ENCODE measurements at regions not wholly inside any gene's neighbourhood (a gene's known extent, or its start where the extent isn't known, plus 50 kb on each side); places are given as distances from the start of the nearest gene placed in this dataset.
A peak's percentile ranks its signal among the peaks of the same experiment; 100 is the strongest.
"Not testable (repeated sequence)": the region's sequence is repeated elsewhere in the genome, so short reads cannot be mapped to it uniquely, and the experiment has no call there.

DNA sequence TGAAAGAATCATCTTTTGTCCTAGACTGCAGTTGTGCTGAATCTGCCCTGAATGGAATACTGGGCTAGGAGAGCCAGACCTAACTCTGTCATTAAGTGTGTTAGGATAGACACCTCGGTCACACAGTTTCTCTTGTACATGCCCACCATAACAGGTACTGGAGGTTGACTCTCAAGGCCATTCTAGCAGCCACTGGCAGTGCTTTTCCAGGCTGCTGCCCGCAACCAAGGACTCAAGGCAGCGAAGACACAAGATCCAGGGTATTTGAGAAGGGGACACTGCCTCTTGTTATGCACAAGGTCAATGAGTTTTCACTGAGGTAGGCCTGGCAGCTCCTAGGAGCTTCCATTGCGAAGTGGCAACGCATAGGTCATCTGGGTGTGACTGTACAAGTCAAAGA lies 70.6 kb upstream of the ZNF746 start:
- no peaks in the 10 kb centered on the region for H3K4me1 Mint-ChIP-seq (ENCODE audit: low read depth)

DNA sequence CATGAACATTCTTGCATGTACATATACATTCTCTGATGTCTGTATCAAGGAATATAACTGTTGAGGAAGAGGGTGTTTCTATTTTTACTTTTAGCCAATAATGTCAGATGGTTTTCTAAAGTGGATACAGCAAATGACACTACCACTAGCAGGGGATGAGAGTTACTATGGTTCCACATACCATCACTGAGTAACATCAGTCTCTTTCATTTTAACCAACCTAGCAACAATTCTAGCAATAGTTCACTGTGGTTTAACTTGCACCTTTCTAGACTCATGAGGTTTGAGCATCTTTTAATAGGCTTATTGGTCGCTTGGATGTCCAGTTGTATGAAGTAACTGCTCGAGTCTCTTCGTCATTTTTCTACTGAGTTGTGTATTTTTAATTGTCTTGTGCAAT lies 68.5 kb upstream of the ZNF746 start:
- Mint-ChIP-seq H3K36me3 (ENCODE audit: low read depth) (peaks cover 74% of the 10 kb centered on the region), H3K4me1 (ENCODE audit: low read depth) (peaks cover 6% of the 10 kb centered on the region), H3K27me3 (no peaks in the 10 kb centered on the region), H3K9me3 (peaks cover 32% of the 10 kb centered on the region), H3K27ac (no peak overlapping the region), H3K4me3 (no peak overlapping the region)
- intact Hi-C loops (cut with micrococcal nuclease) = no loop called here

More for the DNA sequence above, 70.6 kb upstream of the ZNF746 start:
- H3K27ac Mint-ChIP-seq = no peak overlapping the region
- intact Hi-C loops (cut with micrococcal nuclease) = no loop called here
- H3K27me3 Mint-ChIP-seq = no peaks in the 10 kb centered on the region
- no peak overlapping the region for H3K4me3 Mint-ChIP-seq
- peaks cover 78% of the 10 kb centered on the region for H3K36me3 Mint-ChIP-seq (ENCODE audit: low read depth)
- H3K9me3 Mint-ChIP-seq = peaks cover 47% of the 10 kb centered on the region

GRCh38 chr7:149565096-149565382 lies 67.4 kb upstream of the ZNF746 start:
- peaks cover 22% of the 10 kb centered on the region for H3K9me3 Mint-ChIP-seq
- H3K27me3 Mint-ChIP-seq = no peaks in the 10 kb centered on the region
- peaks cover 74% of the 10 kb centered on the region for H3K36me3 Mint-ChIP-seq (ENCODE audit: low read depth)
- intact Hi-C loops (cut with micrococcal nuclease) = no loop called here
- H3K4me3 Mint-ChIP-seq = no peak overlapping the region
- no peak overlapping the region for H3K27ac Mint-ChIP-seq
- peaks cover 16% of the 10 kb centered on the region for H3K4me1 Mint-ChIP-seq (ENCODE audit: low read depth)

- H3K27me3 Mint-ChIP-seq = no peaks in the 10 kb centered on the region
- peaks cover 16% of the 10 kb centered on the region for H3K9me3 Mint-ChIP-seq
- peaks cover 71% of the 10 kb centered on the region for H3K36me3 Mint-ChIP-seq (ENCODE audit: low read depth)
- intact Hi-C loops (cut with micrococcal nuclease) = no loop called here
- no peak overlapping the region for H3K27ac Mint-ChIP-seq
- H3K4me1 Mint-ChIP-seq (ENCODE audit: low read depth) = peaks cover 18% of the 10 kb centered on the region
- no peak overlapping the region for H3K4me3 Mint-ChIP-seq
These were observed 66.9 kb upstream of the ZNF746 start for GRCh38 chr7:149564340-149565095.

DNA sequence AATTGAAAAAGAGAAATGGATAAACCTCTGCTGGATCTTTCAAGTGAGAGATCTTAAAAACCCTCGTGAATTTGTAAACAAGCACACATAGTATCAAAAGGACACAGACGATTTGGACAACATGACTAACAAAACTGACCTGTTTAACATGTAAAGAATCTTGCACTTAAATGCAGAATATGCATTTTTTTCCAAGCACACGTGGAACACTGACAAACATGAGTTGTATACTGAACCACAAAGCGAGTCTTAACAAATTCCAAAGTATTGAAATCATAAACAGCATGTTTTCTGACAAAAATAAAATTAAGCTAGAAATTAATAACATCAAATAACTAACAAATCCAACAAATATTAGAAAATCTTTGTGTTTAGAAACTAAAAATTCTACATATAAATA lies 65.0 kb upstream of the ZNF746 start:
- intact Hi-C loops (cut with micrococcal nuclease) = no loop called here
- H3K27ac Mint-ChIP-seq = no peak overlapping the region
- H3K27me3 Mint-ChIP-seq = no peaks in the 10 kb centered on the region
- H3K9me3 Mint-ChIP-seq = peaks cover 10% of the 10 kb centered on the region
- peaks cover 18% of the 10 kb centered on the region for H3K4me1 Mint-ChIP-seq (ENCODE audit: low read depth)
- peaks cover 76% of the 10 kb centered on the region for H3K36me3 Mint-ChIP-seq (ENCODE audit: low read depth)
- H3K4me3 Mint-ChIP-seq = no peak overlapping the region

DNA sequence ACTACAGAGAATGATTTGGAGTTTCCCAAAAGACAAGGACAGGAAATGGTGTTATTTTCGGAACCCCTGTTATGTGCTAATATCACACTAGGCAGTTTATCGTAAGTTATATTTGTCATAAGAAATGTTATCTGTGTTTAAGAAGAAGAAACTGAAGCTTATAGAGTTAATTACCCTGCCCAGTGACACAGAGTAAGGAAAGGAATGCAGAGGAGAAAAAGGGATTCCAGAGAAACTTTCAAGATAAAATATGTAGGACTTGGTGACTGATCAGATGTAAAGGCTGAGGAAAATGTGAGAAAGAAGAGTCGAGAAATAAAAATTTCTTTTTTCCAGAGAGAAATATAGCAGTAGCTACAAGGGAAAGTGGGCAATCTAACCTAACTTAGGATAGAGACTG lies 63.5 kb upstream of the ZNF746 start:
- Mint-ChIP-seq H3K9me3 (peaks cover 10% of the 10 kb centered on the region), H3K4me3 (no peak overlapping the region), H3K27ac (no peak overlapping the region), H3K36me3 (ENCODE audit: low read depth) (peaks cover 76% of the 10 kb centered on the region), H3K27me3 (no peaks in the 10 kb centered on the region), H3K4me1 (ENCODE audit: low read depth) (peaks cover 18% of the 10 kb centered on the region)
- intact Hi-C loops (cut with micrococcal nuclease) = no loop called here

- Mint-ChIP-seq H3K4me1 (ENCODE audit: low read depth) (peaks cover 18% of the 10 kb centered on the region), H3K9me3 (peaks cover 1% of the 10 kb centered on the region)
- intact Hi-C loops (cut with micrococcal nuclease) = no loop called here
These were observed 62.1 kb upstream of the ZNF746 start for GRCh38 chr7:149559711-149560110.

GRCh38 chr7:149558149-149558861 lies 60.7 kb upstream of the ZNF746 start:
- intact Hi-C loops (cut with micrococcal nuclease) = no loop called here
- H3K4me3 Mint-ChIP-seq = no peak overlapping the region
- H3K4me1 Mint-ChIP-seq (ENCODE audit: low read depth) = peaks cover 22% of the 10 kb centered on the region
- no peaks in the 10 kb centered on the region for H3K9me3 Mint-ChIP-seq
- peaks cover 75% of the 10 kb centered on the region for H3K36me3 Mint-ChIP-seq (ENCODE audit: low read depth)
- no peak overlapping the region for H3K27ac Mint-ChIP-seq
- no peaks in the 10 kb centered on the region for H3K27me3 Mint-ChIP-seq

More at GRCh38 chr7:149559711-149560110, 62.1 kb upstream of the ZNF746 start:
- Mint-ChIP-seq H3K27ac (no peak overlapping the region), H3K27me3 (no peaks in the 10 kb centered on the region), H3K36me3 (ENCODE audit: low read depth) (peaks cover 73% of the 10 kb centered on the region), H3K4me3 (no peak overlapping the region)

DNA sequence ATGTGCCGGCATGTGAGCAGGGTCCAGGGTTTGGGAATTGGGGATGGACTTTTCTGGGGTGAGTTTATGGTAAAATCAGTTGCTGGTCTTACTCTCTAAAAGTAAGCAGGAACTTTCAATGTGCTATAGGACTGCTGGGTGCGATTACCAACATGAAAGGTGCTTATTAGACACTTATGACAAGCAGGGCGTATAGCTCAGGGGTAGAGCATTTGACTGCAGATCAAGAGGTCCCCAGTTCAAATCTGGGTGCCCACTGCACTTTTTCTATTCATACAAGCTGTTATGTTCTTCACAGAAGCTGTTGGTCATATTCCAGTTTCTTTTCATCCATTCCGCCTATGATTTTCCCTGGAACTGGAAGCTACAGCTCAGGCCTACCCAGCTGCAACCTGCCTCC lies 58.9 kb upstream of the ZNF746 start:
- H3K27ac Mint-ChIP-seq; H3K9me3 Mint-ChIP-seq; H3K27me3 Mint-ChIP-seq; H3K4me3 Mint-ChIP-seq; intact Hi-C loops (cut with micrococcal nuclease): not testable (repeated sequence)
- H3K36me3 Mint-ChIP-seq (ENCODE audit: low read depth) = peaks cover 87% of the 10 kb centered on the region
- H3K4me1 Mint-ChIP-seq (ENCODE audit: low read depth) = peaks cover 34% of the 10 kb centered on the region

- H3K27me3 Mint-ChIP-seq; H3K27ac Mint-ChIP-seq; intact Hi-C loops (cut with micrococcal nuclease); H3K9me3 Mint-ChIP-seq; H3K4me3 Mint-ChIP-seq: not testable (repeated sequence)
- H3K4me1 Mint-ChIP-seq (ENCODE audit: low read depth) = peaks cover 18% of the 10 kb centered on the region
- peaks cover 87% of the 10 kb centered on the region for H3K36me3 Mint-ChIP-seq (ENCODE audit: low read depth)
These were observed 57.2 kb upstream of the ZNF746 start for GRCh38 chr7:149554821-149555220.

GRCh38 chr7:149553991-149554390 lies 56.4 kb upstream of the ZNF746 start:
- intact Hi-C loops (cut with micrococcal nuclease); H3K9me3 Mint-ChIP-seq; H3K27me3 Mint-ChIP-seq; H3K4me3 Mint-ChIP-seq; H3K27ac Mint-ChIP-seq: not testable (repeated sequence)
- peaks cover 89% of the 10 kb centered on the region for H3K36me3 Mint-ChIP-seq (ENCODE audit: low read depth)
- H3K4me1 Mint-ChIP-seq (ENCODE audit: low read depth) = peaks cover 17% of the 10 kb centered on the region

- H3K9me3 Mint-ChIP-seq = no peaks in the 10 kb centered on the region
- intact Hi-C loops (cut with micrococcal nuclease) = no loop called here
- H3K4me3 Mint-ChIP-seq = no peak overlapping the region
- H3K4me1 Mint-ChIP-seq (ENCODE audit: low read depth) = peaks cover 17% of the 10 kb centered on the region
- peaks cover 89% of the 10 kb centered on the region for H3K36me3 Mint-ChIP-seq (ENCODE audit: low read depth)
- H3K27me3 Mint-ChIP-seq = no peaks in the 10 kb centered on the region
- H3K27ac Mint-ChIP-seq = peak overlapping the region; percentile 77
These were observed 55.2 kb upstream of the ZNF746 start for GRCh38 chr7:149552799-149553198.
